ENCODE measurements at regions not wholly inside any gene's neighbourhood (a gene's known extent, or its start where the extent isn't known, plus 50 kb on each side); places are given as distances from the start of the nearest gene placed in this dataset.

- no peak overlapping the region for H3K4me3 ChIP-seq
- H3K27me3 ChIP-seq = no peaks in the 10 kb centered on the region
- H3K36me3 ChIP-seq = no peaks in the 10 kb centered on the region
- no peak overlapping the region for H3K27ac ChIP-seq
- no peaks in the 10 kb centered on the region for H3K4me1 ChIP-seq (ENCODE audit: insufficient read depth)
- H3K9me3 ChIP-seq = no peaks in the 10 kb centered on the region
- intact Hi-C loops (cut with DNase I) = no loop called here
- WGBS, 3 donors = 90 to 100% (median 94%) methylated on average over 2 of the region's 2 CpGs
- TF ChIP-seq, protein P1, sequence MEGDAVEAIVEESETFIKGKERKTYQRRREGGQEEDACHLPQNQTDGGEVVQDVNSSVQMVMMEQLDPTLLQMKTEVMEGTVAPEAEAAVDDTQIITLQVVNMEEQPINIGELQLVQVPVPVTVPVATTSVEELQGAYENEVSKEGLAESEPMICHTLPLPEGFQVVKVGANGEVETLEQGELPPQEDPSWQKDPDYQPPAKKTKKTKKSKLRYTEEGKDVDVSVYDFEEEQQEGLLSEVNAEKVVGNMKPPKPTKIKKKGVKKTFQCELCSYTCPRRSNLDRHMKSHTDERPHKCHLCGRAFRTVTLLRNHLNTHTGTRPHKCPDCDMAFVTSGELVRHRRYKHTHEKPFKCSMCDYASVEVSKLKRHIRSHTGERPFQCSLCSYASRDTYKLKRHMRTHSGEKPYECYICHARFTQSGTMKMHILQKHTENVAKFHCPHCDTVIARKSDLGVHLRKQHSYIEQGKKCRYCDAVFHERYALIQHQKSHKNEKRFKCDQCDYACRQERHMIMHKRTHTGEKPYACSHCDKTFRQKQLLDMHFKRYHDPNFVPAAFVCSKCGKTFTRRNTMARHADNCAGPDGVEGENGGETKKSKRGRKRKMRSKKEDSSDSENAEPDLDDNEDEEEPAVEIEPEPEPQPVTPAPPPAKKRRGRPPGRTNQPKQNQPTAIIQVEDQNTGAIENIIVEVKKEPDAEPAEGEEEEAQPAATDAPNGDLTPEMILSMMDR (IDR thresholded peaks at IDR 0.05) = no peak
- TF ChIP-seq EP300 (IDR thresholded peaks at IDR 0.05) (no peak), POLR2A (IDR thresholded peaks at IDR 0.05) (no peak)
- no peak for DNase-seq
Observed at GRCh38 chr3:120848503-120848902, 59.5 kb upstream of the STXBP5L start.

DNA sequence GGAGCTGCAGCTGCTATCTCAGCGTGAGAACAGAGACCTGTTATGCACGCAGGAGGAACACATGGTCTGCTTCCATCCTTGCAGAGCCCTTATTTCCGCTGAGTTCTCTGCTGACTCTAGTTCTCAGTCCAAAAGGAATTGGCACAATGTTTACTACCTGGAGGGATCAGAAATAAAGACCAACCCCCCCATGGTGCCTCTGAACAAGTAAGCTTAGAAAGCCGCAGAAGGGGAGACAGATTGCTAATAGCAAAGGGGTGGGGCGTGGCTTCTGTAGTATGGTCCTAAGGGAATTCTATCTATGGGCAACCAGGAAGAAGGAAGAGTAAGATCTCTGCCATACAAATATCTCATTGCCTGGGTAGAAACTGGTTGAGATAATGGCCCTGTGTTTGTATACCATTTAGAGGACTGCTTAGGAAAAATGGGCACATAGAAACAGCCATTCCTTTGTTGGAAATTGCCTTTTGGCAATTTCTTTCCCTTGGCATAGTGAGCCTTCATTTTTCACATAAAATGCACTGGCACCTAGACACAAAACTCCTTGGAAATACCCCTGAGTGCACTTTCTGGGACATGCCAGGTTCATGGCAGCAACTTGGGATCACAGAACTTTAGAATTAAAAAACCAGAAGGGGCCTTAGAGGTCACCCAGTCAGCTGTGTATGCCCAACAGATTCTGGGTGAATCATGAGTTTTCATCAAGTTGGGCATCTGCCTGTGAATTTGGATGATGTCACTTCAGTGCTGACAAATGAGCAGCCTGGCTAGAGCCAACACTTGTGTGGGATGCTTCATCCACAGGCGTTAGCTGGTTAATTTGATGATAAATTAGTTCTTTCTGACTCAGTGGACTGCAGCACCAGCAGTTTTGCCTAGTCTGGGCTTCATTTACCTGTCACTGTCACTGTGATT is 57.4 kb upstream of the STXBP5L start:
- H3K9me3 ChIP-seq = no peaks in the 10 kb centered on the region
- DNase-seq = no peak
- TF ChIP-seq EP300 (IDR thresholded peaks at IDR 0.05) (no peak), POLR2A (IDR thresholded peaks at IDR 0.05) (no peak)
- TF ChIP-seq, protein P1 (IDR thresholded peaks at IDR 0.05) = no peak
- H3K27ac ChIP-seq = no peak overlapping the region
- no peak overlapping the region for H3K4me3 ChIP-seq
- no peaks in the 10 kb centered on the region for H3K36me3 ChIP-seq
- H3K27me3 ChIP-seq = no peaks in the 10 kb centered on the region
- intact Hi-C loops (cut with DNase I) = no loop called here
- 43 to 62% (median 54%) methylated on average over 6 of the region's 6 CpGs for WGBS, 3 donors
- peaks cover 3% of the 10 kb centered on the region for H3K4me1 ChIP-seq (ENCODE audit: insufficient read depth)

- intact Hi-C loops (cut with DNase I) = no loop called here
- DNase-seq = no peak
- Histone ChIP-seq H3K27ac (no peak overlapping the region), H3K36me3 (no peaks in the 10 kb centered on the region), H3K4me1 (ENCODE audit: insufficient read depth) (peaks cover 4% of the 10 kb centered on the region), H3K4me3 (no peak overlapping the region), H3K9me3 (no peaks in the 10 kb centered on the region), H3K27me3 (no peaks in the 10 kb centered on the region)
- TF ChIP-seq, protein P1 (IDR thresholded peaks at IDR 0.05) = no peak
- no peak for TF ChIP-seq EP300 (IDR thresholded peaks at IDR 0.05)
- no peak for TF ChIP-seq POLR2A (IDR thresholded peaks at IDR 0.05)
- 72 to 83% (median 78%) methylated on average over 2 of the region's 2 CpGs for WGBS, 3 donors
Observed at GRCh38 chr3:120852412-120852811, 55.6 kb upstream of the STXBP5L start.

GRCh38 chr3:120853416-120853815 is 54.6 kb upstream of the STXBP5L start:
- H3K4me3 ChIP-seq = no peak overlapping the region
- intact Hi-C loops (cut with DNase I) = no loop called here
- peaks cover 4% of the 10 kb centered on the region for H3K4me1 ChIP-seq (ENCODE audit: insufficient read depth)
- TF ChIP-seq POLR2A (IDR thresholded peaks at IDR 0.05) = no peak
- TF ChIP-seq EP300 (IDR thresholded peaks at IDR 0.05) = no peak
- no peaks in the 10 kb centered on the region for H3K27me3 ChIP-seq
- DNase-seq = no peak
- H3K9me3 ChIP-seq = no peaks in the 10 kb centered on the region
- H3K27ac ChIP-seq = no peak overlapping the region
- H3K36me3 ChIP-seq = no peaks in the 10 kb centered on the region
- 94 to 96% (median 95%) methylated on average over 9 of the region's 9 CpGs for WGBS, 3 donors

GRCh38 chr3:120854908-120855526 is 53.0 kb upstream of the STXBP5L start:
- 74 to 76% (median 76%) methylated on average over 3 of the region's 3 CpGs for WGBS, 3 donors
- no peak for DNase-seq
- Histone ChIP-seq H3K4me1 (ENCODE audit: insufficient read depth) (peaks cover 4% of the 10 kb centered on the region), H3K4me3 (no peak overlapping the region), H3K27me3 (no peaks in the 10 kb centered on the region), H3K27ac (peak overlapping the region in 1 of 2 donors; percentile 65), H3K9me3 (no peaks in the 10 kb centered on the region), H3K36me3 (no peaks in the 10 kb centered on the region)
- TF ChIP-seq, protein P1 (IDR thresholded peaks at IDR 0.05) = no peak
- TF ChIP-seq POLR2A (IDR thresholded peaks at IDR 0.05) (no peak), EP300 (IDR thresholded peaks at IDR 0.05) (no peak)
- intact Hi-C loops (cut with DNase I) = no loop called here
